ENCODE measurements at regions not wholly inside any gene's neighbourhood (a gene's known extent, or its start where the extent isn't known, plus 50 kb on each side); places are given as distances from the start of the nearest gene placed in this dataset.

DNA sequence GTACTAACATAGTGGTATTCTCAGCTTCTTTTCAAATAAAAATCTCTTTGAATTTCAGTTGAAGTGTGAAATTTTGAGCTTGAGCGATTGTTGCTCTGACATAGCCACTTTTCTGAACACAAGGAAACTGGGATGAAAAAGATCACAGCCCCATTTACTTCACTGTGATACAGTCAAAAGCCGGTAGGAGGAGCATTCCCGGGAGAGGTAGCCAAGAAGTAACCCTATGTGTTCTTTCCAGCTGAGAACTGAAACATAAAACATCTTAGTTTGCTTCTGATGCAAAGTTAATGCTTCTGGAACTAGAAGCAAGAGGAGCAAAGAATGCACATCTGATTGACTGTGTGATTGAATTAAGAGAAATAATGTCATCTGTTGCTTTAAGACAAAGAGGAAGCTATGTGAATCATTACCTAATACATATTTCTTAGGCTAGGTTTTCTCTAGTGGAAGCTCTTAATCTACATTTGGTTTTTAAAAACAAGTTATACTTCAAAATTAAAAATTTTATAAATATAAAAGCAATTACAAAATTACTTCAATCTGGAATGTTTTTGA is 88.3 kb upstream of the UNC5C start (continued):
- TF ChIP-seq ZNF777 (tag by site-specific recombination; IDR thresholded peaks at IDR 0.05; ENCODE audit: borderline replicate concordance) (no peak), KLF8 (tag by site-specific recombination; IDR thresholded peaks at IDR 0.05) (no peak), ZFP69B (tag by site-specific recombination; IDR thresholded peaks at IDR 0.05) (no peak), ZEB2 (tag by site-specific recombination; IDR thresholded peaks at IDR 0.05) (no peak)

DNA sequence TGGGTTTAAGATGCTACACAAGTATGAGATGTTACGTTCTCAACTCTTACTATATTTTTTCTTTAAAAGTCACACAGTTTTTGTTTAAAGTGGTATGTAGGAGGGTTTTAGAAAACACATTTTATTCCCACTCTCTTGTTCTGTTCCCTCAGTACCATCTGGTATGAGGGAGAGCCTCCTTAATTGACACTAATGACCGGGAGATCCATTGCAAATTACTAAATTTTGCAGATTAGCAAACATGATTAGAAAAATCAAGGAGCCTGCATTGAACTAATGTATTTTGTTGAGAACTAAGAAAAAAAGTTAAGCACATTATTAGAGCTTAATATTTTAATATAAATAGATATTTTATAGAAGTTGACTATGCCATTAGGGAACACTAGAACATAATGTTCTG is 87.3 kb upstream of the UNC5C start:
- CTCF ChIA-PET: interaction anchor here (0.9 to 1.2 kb wide), 3 partner anchors 9 to 14 kb away, joined by 3 to 8 read pairs (median 4); no protein-coding TSS in a partner anchor
- no peaks in the 10 kb centered on the region; the same call in 1 of the 2 replicates for H3K4me1 ChIP-seq (ENCODE audit: control insufficient read depth, insufficient read depth, low read length)
- no peak overlapping the region for H3K27ac ChIP-seq (ENCODE audit: extremely low read depth, low read depth, low read length)
- TF ChIP-seq, protein P1, sequence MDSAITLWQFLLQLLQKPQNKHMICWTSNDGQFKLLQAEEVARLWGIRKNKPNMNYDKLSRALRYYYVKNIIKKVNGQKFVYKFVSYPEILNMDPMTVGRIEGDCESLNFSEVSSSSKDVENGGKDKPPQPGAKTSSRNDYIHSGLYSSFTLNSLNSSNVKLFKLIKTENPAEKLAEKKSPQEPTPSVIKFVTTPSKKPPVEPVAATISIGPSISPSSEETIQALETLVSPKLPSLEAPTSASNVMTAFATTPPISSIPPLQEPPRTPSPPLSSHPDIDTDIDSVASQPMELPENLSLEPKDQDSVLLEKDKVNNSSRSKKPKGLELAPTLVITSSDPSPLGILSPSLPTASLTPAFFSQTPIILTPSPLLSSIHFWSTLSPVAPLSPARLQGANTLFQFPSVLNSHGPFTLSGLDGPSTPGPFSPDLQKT (IDR thresholded peaks at IDR 0.05; ENCODE audit: borderline replicate concordance, low read depth, low read length): no peak
- TF ChIP-seq ZNF654 (tag by site-specific recombination; IDR thresholded peaks at IDR 0.05; ENCODE audit: low read depth) (no peak), ZNF133 (tag by site-specific recombination; IDR thresholded peaks at IDR 0.05) (no peak), KLF8 (tag by site-specific recombination; IDR thresholded peaks at IDR 0.05) (no peak), BCL11A (tag by site-specific recombination; IDR thresholded peaks at IDR 0.05; ENCODE audit: low read depth) (no peak), ZNF426 (tag by site-specific recombination; IDR thresholded peaks at IDR 0.05) (no peak), ZNF292 (tag by site-specific recombination; IDR thresholded peaks at IDR 0.05; ENCODE audit: borderline replicate concordance, low read depth) (no peak)
- TF ChIP-seq, protein P2, sequence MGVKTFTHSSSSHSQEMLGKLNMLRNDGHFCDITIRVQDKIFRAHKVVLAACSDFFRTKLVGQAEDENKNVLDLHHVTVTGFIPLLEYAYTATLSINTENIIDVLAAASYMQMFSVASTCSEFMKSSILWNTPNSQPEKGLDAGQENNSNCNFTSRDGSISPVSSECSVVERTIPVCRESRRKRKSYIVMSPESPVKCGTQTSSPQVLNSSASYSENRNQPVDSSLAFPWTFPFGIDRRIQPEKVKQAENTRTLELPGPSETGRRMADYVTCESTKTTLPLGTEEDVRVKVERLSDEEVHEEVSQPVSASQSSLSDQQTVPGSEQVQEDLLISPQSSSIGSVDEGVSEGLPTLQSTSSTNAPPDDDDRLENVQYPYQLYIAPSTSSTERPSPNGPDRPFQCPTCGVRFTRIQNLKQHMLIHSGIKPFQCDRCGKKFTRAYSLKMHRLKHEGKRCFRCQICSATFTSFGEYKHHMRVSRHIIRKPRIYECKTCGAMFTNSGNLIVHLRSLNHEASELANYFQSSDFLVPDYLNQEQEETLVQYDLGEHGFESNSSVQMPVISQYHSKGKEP (tag by site-specific recombination; IDR thresholded peaks at IDR 0.05): no peak
- no peak overlapping the region for H3K4me3 ChIP-seq (ENCODE audit: low read depth, low read length)
- no peaks in the 10 kb centered on the region for H3K9me3 ChIP-seq (ENCODE audit: control insufficient read depth, insufficient read depth, low read depth, low read length)
- POLR2A ChIA-PET: no interaction called here
- H3K36me3 ChIP-seq (ENCODE audit: control insufficient read depth in 2 of 2, insufficient read depth in 1 of 2, low read length in 2 of 2): no peaks in the 10 kb centered on the region

DNA sequence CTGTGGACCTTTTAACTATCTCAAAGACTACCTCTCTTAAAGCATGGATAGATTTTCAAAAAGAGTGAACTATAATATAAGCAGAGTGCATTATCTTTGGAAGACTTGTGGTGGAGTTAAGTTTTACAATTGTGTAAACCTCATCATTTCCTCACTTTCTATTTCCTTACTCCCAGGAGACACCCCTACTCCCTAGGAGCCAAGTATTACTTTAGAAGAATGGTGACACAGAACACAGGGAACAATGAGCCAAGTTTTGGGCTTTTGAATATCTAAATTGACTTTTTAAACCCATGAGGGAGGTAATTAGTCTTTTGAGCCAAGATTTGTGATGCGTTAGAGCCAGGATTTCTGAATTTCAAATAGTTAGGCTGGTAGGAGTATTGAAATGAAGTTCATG is 78.9 kb upstream of the UNC5C start:
- no peak for TF ChIP-seq ZNF623 (tag by site-specific recombination; IDR thresholded peaks at IDR 0.05)
- no peak for TF ChIP-seq ZNF23 (tag by site-specific recombination; IDR thresholded peaks at IDR 0.05; ENCODE audit: borderline replicate concordance)
- no peak for TF ChIP-seq SP3 (tag by site-specific recombination; IDR thresholded peaks at IDR 0.05)
- no peak for TF ChIP-seq ZNF114 (tag by site-specific recombination; IDR thresholded peaks at IDR 0.05)
- no peak for TF ChIP-seq ZNF76 (tag by site-specific recombination; IDR thresholded peaks at IDR 0.05; ENCODE audit: borderline replicate concordance, low read depth)
- no peak for TF ChIP-seq SALL2 (tag by site-specific recombination; IDR thresholded peaks at IDR 0.05; ENCODE audit: borderline replicate concordance)
- TF ChIP-seq, protein P3, sequence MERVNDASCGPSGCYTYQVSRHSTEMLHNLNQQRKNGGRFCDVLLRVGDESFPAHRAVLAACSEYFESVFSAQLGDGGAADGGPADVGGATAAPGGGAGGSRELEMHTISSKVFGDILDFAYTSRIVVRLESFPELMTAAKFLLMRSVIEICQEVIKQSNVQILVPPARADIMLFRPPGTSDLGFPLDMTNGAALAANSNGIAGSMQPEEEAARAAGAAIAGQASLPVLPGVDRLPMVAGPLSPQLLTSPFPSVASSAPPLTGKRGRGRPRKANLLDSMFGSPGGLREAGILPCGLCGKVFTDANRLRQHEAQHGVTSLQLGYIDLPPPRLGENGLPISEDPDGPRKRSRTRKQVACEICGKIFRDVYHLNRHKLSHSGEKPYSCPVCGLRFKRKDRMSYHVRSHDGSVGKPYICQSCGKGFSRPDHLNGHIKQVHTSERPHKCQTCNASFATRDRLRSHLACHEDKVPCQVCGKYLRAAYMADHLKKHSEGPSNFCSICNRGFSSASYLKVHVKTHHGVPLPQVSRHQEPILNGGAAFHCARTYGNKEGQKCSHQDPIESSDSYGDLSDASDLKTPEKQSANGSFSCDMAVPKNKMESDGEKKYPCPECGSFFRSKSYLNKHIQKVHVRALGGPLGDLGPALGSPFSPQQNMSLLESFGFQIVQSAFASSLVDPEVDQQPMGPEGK (tag by site-specific recombination; IDR thresholded peaks at IDR 0.05): no peak
- no peak for TF ChIP-seq ZNF112 (tag by site-specific recombination; IDR thresholded peaks at IDR 0.05)
- no peak for TF ChIP-seq ZBTB20 (tag by site-specific recombination; IDR thresholded peaks at IDR 0.05)
- TF ChIP-seq ZFP3 (tag by site-specific recombination; IDR thresholded peaks at IDR 0.05; ENCODE audit: low read depth): no peak
- ChIA-PET CTCF (no interaction called here), POLR2A (no interaction called here)
- H3K36me3 ChIP-seq (ENCODE audit: control insufficient read depth in 2 of 2, insufficient read depth in 1 of 2, low read length in 2 of 2): no peaks in the 10 kb centered on the region
- H3K4me3 ChIP-seq (ENCODE audit: low read depth, low read length): no peak overlapping the region
- no peaks in the 10 kb centered on the region for H3K4me1 ChIP-seq (ENCODE audit: control insufficient read depth, insufficient read depth, low read length)
- H3K9me3 ChIP-seq (ENCODE audit: control insufficient read depth, insufficient read depth, low read depth, low read length): no peaks in the 10 kb centered on the region
- H3K27ac ChIP-seq (ENCODE audit: extremely low read depth, low read depth, low read length): no peak overlapping the region

Data from HEK293 (cell line).